ENCODE measurements at regions not wholly inside any gene's neighbourhood (a gene's known extent, or its start where the extent isn't known, plus 50 kb on each side); places are given as distances from the start of the nearest gene placed in this dataset.

DNA sequence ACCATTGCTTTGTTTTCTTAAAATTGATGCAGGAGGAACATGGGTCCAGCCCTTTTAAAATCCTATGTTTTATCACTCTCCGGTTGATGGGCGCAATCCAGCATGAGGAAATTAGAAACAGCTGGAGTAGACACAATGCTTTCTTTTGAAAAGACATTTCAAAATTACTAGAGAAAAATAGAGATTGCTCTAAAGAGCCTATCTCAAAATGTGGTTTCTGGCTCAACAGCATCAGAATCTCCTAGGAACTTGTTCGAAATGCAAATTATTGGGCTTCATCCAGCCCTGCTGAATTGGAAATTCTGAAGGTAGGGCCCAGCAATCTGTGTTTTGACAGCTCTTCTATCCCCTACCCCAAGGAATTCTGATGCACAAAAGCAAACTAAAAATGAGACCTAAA lies 190.8 kb upstream of the BMP2 start:
- no peak for TF ChIP-seq FOXP2 (optimal IDR thresholded peaks at IDR 0.05; ENCODE audit: borderline replicate concordance, extremely low read depth, extremely low read length, insufficient read depth)
- TF ChIP-seq, protein P1, sequence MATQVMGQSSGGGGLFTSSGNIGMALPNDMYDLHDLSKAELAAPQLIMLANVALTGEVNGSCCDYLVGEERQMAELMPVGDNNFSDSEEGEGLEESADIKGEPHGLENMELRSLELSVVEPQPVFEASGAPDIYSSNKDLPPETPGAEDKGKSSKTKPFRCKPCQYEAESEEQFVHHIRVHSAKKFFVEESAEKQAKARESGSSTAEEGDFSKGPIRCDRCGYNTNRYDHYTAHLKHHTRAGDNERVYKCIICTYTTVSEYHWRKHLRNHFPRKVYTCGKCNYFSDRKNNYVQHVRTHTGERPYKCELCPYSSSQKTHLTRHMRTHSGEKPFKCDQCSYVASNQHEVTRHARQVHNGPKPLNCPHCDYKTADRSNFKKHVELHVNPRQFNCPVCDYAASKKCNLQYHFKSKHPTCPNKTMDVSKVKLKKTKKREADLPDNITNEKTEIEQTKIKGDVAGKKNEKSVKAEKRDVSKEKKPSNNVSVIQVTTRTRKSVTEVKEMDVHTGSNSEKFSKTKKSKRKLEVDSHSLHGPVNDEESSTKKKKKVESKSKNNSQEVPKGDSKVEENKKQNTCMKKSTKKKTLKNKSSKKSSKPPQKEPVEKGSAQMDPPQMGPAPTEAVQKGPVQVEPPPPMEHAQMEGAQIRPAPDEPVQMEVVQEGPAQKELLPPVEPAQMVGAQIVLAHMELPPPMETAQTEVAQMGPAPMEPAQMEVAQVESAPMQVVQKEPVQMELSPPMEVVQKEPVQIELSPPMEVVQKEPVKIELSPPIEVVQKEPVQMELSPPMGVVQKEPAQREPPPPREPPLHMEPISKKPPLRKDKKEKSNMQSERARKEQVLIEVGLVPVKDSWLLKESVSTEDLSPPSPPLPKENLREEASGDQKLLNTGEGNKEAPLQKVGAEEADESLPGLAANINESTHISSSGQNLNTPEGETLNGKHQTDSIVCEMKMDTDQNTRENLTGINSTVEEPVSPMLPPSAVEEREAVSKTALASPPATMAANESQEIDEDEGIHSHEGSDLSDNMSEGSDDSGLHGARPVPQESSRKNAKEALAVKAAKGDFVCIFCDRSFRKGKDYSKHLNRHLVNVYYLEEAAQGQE (IDR thresholded peaks at IDR 0.05; ENCODE audit: insufficient read depth in 1 of 2, low read depth in 2 of 2, low read length in 2 of 2): no peak
- no peak for TF ChIP-seq SIN3A (IDR thresholded peaks at IDR 0.05; ENCODE audit: borderline replicate concordance, insufficient read depth, low read length)

DNA sequence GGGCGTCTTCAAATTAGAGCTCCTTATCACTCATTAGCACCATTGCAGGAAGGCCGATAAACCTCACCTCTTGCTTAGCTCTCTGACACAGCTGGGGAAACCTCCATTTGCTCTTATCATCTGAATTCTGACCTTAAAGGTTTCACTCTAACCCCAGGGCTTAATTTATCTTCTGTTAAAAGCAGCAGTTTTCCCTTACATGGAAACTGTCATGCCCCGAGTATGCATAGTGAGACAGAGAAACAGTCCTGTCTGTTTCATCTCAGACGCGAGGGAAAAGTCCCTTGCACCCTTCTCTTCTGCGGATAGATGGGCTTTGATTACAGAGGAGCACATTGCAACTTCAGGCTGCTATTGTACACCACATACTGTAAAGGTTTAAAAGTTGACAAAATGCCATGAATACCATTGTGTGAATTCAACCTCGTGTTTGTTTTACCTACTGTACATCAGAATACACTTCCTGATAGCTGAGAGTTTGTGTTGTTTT lies 191.5 kb upstream of the BMP2 start:
- TF ChIP-seq POLR2AphosphoS5 (IDR thresholded peaks at IDR 0.05; ENCODE audit: low read depth, low read length): no peak
- TF ChIP-seq, protein P1 (IDR thresholded peaks at IDR 0.05; ENCODE audit: insufficient read depth in 1 of 2, low read depth in 2 of 2, low read length in 2 of 2): no peak
- no peak for TF ChIP-seq FOXP2 (optimal IDR thresholded peaks at IDR 0.05; ENCODE audit: borderline replicate concordance, extremely low read depth, extremely low read length, insufficient read depth)
- no peak for TF ChIP-seq SIN3A (IDR thresholded peaks at IDR 0.05; ENCODE audit: borderline replicate concordance, insufficient read depth, low read length)
- no peak for TF ChIP-seq TAF1 (IDR thresholded peaks at IDR 0.05; ENCODE audit: borderline replicate concordance, insufficient read depth, low read length)

DNA sequence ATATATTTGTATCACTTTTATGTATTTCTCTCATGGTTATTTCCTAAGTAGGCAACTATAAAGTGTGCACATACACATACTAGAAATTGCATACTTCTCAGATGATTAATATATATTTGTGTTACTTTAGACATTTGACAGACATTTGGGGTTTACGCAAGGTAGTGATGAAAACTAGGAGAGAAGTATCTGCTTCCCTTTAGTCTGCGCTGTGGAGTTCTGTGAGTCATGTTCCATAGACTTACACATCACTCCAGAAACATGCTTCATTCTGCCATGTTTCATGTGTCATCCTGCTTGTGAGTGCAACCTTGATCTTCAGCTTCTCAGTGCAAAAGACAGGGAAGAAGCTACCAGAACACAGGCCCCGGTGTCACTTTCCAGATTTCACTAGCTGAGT lies 200.7 kb upstream of the BMP2 start:
- TF ChIP-seq, protein P1 (IDR thresholded peaks at IDR 0.05; ENCODE audit: insufficient read depth in 1 of 2, low read depth in 2 of 2, low read length in 2 of 2): no peak
- TF ChIP-seq SIN3A (IDR thresholded peaks at IDR 0.05; ENCODE audit: borderline replicate concordance, insufficient read depth, low read length) (no peak), FOXP2 (optimal IDR thresholded peaks at IDR 0.05; ENCODE audit: borderline replicate concordance, extremely low read depth, extremely low read length, insufficient read depth) (no peak)

DNA sequence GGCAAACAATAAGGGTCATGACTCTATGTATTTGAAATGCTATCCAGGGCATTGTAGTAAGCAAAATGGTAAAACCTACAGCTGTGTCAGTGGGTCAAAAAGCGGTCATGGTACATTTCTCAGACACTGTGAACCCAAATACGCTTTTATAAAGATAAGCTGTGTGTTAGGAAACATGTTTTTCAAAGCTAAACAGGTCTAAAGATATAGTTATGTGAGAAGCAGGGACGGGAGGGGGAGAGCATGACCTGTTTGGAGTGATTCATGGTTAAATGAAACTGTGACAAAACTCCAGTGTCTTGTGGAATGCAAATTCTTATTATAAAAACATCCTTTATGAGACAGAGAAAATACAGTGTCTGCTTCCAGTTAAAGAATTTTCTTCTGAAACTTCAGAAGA lies 205.4 kb upstream of the BMP2 start:
- TF ChIP-seq SIN3A (IDR thresholded peaks at IDR 0.05; ENCODE audit: borderline replicate concordance, insufficient read depth, low read length): no peak

DNA sequence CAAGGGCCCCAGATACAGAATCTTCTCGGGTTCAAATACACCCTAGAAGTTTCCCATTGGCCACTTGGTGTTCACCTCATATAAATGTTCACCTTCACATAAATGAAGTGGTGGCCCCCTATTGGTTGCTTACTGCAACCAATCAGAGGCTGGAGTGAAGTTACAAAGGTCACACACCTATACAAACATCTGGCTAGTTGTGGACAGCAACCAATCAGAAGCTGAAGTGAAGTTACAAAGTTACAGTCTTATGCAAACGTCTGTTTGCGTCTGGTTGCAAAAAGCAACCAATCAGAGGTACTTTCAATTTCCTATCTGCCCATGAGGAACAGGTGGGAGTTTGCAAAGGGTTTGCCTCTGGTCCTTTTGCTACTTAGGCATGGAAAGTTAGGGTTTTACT lies 206.5 kb upstream of the BMP2 start:
- TF ChIP-seq FOXP2 (optimal IDR thresholded peaks at IDR 0.05; ENCODE audit: borderline replicate concordance, extremely low read depth, extremely low read length, insufficient read depth) (no peak), POLR2AphosphoS5 (IDR thresholded peaks at IDR 0.05; ENCODE audit: low read depth, low read length) (no peak), TAF1 (IDR thresholded peaks at IDR 0.05; ENCODE audit: borderline replicate concordance, insufficient read depth, low read length) (no peak), SIN3A (IDR thresholded peaks at IDR 0.05; ENCODE audit: borderline replicate concordance, insufficient read depth, low read length) (no peak)
- TF ChIP-seq, protein P1 (IDR thresholded peaks at IDR 0.05; ENCODE audit: insufficient read depth in 1 of 2, low read depth in 2 of 2, low read length in 2 of 2): no peak

Data from PFSK-1 (cell line).